H9 (cell line): ENCODE measurements at regions not wholly inside any gene's neighbourhood (a gene's known extent, or its start where the extent isn't known, plus 50 kb on each side); places are given as distances from the start of the nearest gene placed in this dataset.

Experiments used
- DNase-seq: peaks from one replicate; pipeline ENCODE4 v3.0.0-alpha.2; 2017
- H2AFZ ChIP-seq: one replicate; pipeline ENCODE4 v1.6.1; 2013; ENCODE audit warnings: mild to moderate bottlenecking, low read length, control low read depth, moderate library complexity
- H2AK5ac ChIP-seq: 2 replicates; pipeline ENCODE4 v1.6.1; 2013; ENCODE audit warnings: low read length, control low read depth, mixed read lengths; ENCODE audit not compliant: insufficient read length
- H2BK120ac ChIP-seq: one replicate; pipeline ENCODE4 v1.6.1; 2013; ENCODE audit warnings: low read depth, mild to moderate bottlenecking, low read length, control low read depth, inconsistent platforms; ENCODE audit not compliant: poor library complexity, severe bottlenecking
- H2BK12ac ChIP-seq: 2 replicates; pipeline ENCODE4 v1.6.1; 2013; ENCODE audit warnings: low read length, control low read depth, mixed read lengths, low read depth; ENCODE audit not compliant: insufficient read length
- H2BK15ac ChIP-seq: 2 replicates; pipeline ENCODE4 v1.6.1; 2013; ENCODE audit warnings: low read depth, low read length, control low read depth
- H2BK20ac ChIP-seq: one replicate; pipeline ENCODE4 v1.6.1; 2013; ENCODE audit warnings: low read depth, mild to moderate bottlenecking, low read length, control low read depth, inconsistent platforms; ENCODE audit not compliant: poor library complexity, severe bottlenecking
- H2BK5ac ChIP-seq: 2 replicates; pipeline ENCODE4 v1.6.1; 2013; ENCODE audit warnings: low read length, control low read depth, mixed read lengths; ENCODE audit not compliant: insufficient read length
- H3K14ac ChIP-seq: 2 replicates; pipeline ENCODE4 v1.6.1; 2013; ENCODE audit warnings: low read length, control low read depth; ENCODE audit not compliant: insufficient read depth
- H3K18ac ChIP-seq: 2 replicates; pipeline ENCODE4 v1.6.1; 2013; ENCODE audit warnings: low read depth, mild to moderate bottlenecking, mixed read lengths, low read length, control low read depth; ENCODE audit not compliant: insufficient read length
- H3K23ac ChIP-seq: 2 replicates; pipeline ENCODE4 v1.6.1; 2013; ENCODE audit warnings: low read length, control low read depth, mixed read lengths, low read depth; ENCODE audit not compliant: insufficient read length
- H3K23me2 ChIP-seq: 2 replicates; pipeline ENCODE4 v1.6.1; 2013; ENCODE audit warnings: low read depth, mild to moderate bottlenecking, mixed read lengths, low read length, control low read depth; ENCODE audit not compliant: insufficient read length, poor library complexity, severe bottlenecking
- H3K27ac ChIP-seq: 2 replicates; pipeline ENCODE4 v1.5.1; 2013; ENCODE audit warnings: low read length, control low read depth, mixed read lengths, low read depth; ENCODE audit not compliant: insufficient read length
- H3K27me3 ChIP-seq: 2 replicates; pipeline ENCODE4 v1.6.1; 2013; ENCODE audit warnings: low read length, control low read depth, inconsistent platforms; ENCODE audit not compliant: insufficient read depth
- H3K4ac ChIP-seq: 2 replicates; pipeline ENCODE4 v1.6.1; 2013; ENCODE audit warnings: low read depth, mild to moderate bottlenecking, control low read depth, inconsistent platforms, low read length, moderate library complexity
- H3K4me1 ChIP-seq: 2 replicates; pipeline ENCODE4 v1.6.1; 2013; ENCODE audit warnings: low read length, control low read depth, inconsistent platforms; ENCODE audit not compliant: insufficient read depth
- H3K4me2 ChIP-seq: 2 replicates; pipeline ENCODE4 v1.6.1; 2013; ENCODE audit warnings: low read length, control low read depth, mixed read lengths; ENCODE audit not compliant: insufficient read length, insufficient read depth
- H3K56ac ChIP-seq: 2 replicates; pipeline ENCODE4 v1.6.1; 2013; ENCODE audit warnings: low read depth, mild to moderate bottlenecking, mixed read lengths, low read length, control low read depth; ENCODE audit not compliant: insufficient read length
- H3K79me1 ChIP-seq: 2 replicates; pipeline ENCODE4 v1.6.1; 2013; ENCODE audit warnings: low read depth, mild to moderate bottlenecking, moderate library complexity, low read length, control low read depth, inconsistent platforms; ENCODE audit not compliant: insufficient read depth, poor library complexity, severe bottlenecking
- H3K79me2 ChIP-seq: 2 replicates; pipeline ENCODE4 v1.6.1; 2013; ENCODE audit warnings: low read length, control low read depth, inconsistent platforms; ENCODE audit not compliant: insufficient read depth
- H3K9ac ChIP-seq: 2 replicates; pipeline ENCODE4 v1.6.1; 2013; ENCODE audit warnings: low read length, control low read depth, mixed read lengths; ENCODE audit not compliant: insufficient read length; ENCODE audit errors: extremely low read depth
- H3K9me3 ChIP-seq: one replicate; pipeline ENCODE4 v1.6.1; 2013; ENCODE audit warnings: low read depth, low read length, inconsistent platforms; ENCODE audit not compliant: control insufficient read depth
- H3T11ph ChIP-seq: one replicate; pipeline ENCODE4 v1.6.1; 2013; ENCODE audit warnings: mild to moderate bottlenecking, low read length, control low read depth, inconsistent platforms
- H4K20me1 ChIP-seq: one replicate; pipeline ENCODE4 v1.6.1; 2013; ENCODE audit not compliant: control insufficient read depth, insufficient read length, insufficient read depth
- H4K5ac ChIP-seq: 2 replicates; pipeline ENCODE4 v1.6.1; 2013; ENCODE audit warnings: low read depth, mild to moderate bottlenecking, mixed read lengths, low read length, control low read depth; ENCODE audit not compliant: insufficient read length
- H4K8ac ChIP-seq: replicated peaks from 2 replicates; pipeline ENCODE4 v1.6.1; 2013; ENCODE audit warnings: low read length, control low read depth, mixed read lengths, low read depth; ENCODE audit not compliant: insufficient read length
- H4K91ac ChIP-seq: 2 replicates; pipeline ENCODE4 v1.6.1; 2013; ENCODE audit warnings: low read depth, mild to moderate bottlenecking, moderate library complexity, mixed read lengths, low read length, control low read depth; ENCODE audit not compliant: insufficient read length
- H3K27ac Mint-ChIP-seq, 3 experiments: 2 replicates in 2 of 3; 3 replicates in 1 of 3; pipeline ENCODE4 v1.8.0; 2020 to 2021; ENCODE audit warnings: mixed read lengths in 3 of 3, mild to moderate bottlenecking in 1 of 3, moderate library complexity in 1 of 3
- H3K27me3 Mint-ChIP-seq: 2 replicates; pipeline ENCODE4 v1.8.0; 2021; ENCODE audit warnings: low read depth, mild to moderate bottlenecking, moderate library complexity, mixed read lengths
- H3K36me3 Mint-ChIP-seq, 3 experiments: 2 replicates in 2 of 3; 3 replicates in 1 of 3; pipeline ENCODE4 v1.8.0; 2020 to 2021; ENCODE audit warnings: low read depth in 3 of 3, mixed read lengths in 3 of 3; ENCODE audit not compliant: insufficient read depth in 1 of 3
- H3K4me1 Mint-ChIP-seq, 2 experiments: 2 replicates each; pipeline ENCODE4 v1.8.0; 2020; ENCODE audit warnings: mixed read lengths in 2 of 2
- H3K4me3 Mint-ChIP-seq, 2 experiments: 2 replicates in 1 of 2; 3 replicates in 1 of 2; pipeline ENCODE4 v1.8.0; 2020 to 2021; ENCODE audit warnings: mild to moderate bottlenecking in 2 of 2, mixed read lengths in 2 of 2, moderate library complexity in 1 of 2
- H3K9me3 Mint-ChIP-seq, 2 experiments: 2 replicates in 1 of 2; 3 replicates in 1 of 2; pipeline ENCODE4 v1.8.0; 2020; ENCODE audit warnings: mild to moderate bottlenecking in 2 of 2, mixed read lengths in 2 of 2, moderate library complexity in 1 of 2
- CTCF ChIP-seq: fragments of 200-600 bp; sonication (generic); conservative IDR thresholded peaks from 3 replicates; pipeline ENCODE4 v1.8.0; 2021; ENCODE audit warnings: antibody characterized with exemption, mild to moderate bottlenecking
- WGBS: extraction: QIAGEN DNeasy Blood & Tissue Kit; methylation state at CpG from one replicate; pipeline ENCODE4 v1.1.7; 2013; ENCODE audit warnings: missing lambda C conversion rate, low lambda C conversion rate, mixed read lengths; ENCODE audit not compliant: insufficient read length; ENCODE audit errors: extremely low coverage; 5-methylcytosine and 5-hydroxymethylcytosine counted together

GRCh38 chr4:176845636-176846035 is 52.9 kb upstream of the VEGFC start:
- Histone ChIP-seq H3T11ph (no peak overlapping the region), H3K18ac (no peak overlapping the region), H3K27me3 (no peaks in the 10 kb centered on the region), H3K9ac (no peak overlapping the region), H2BK20ac (no peak overlapping the region), H3K27ac (no peak overlapping the region), H3K23me2 (no peaks in the 10 kb centered on the region), H3K79me2 (no peaks in the 10 kb centered on the region), H3K14ac (no peak overlapping the region), H4K91ac (no peak overlapping the region), H4K5ac (no peak overlapping the region), H2AFZ (no peak overlapping the region), H3K4me1 (no peaks in the 10 kb centered on the region), H2AK5ac (no peak overlapping the region), H3K79me1 (no peaks in the 10 kb centered on the region), H3K4ac (no peak overlapping the region), H2BK5ac (no peak overlapping the region), H2BK120ac (no peak overlapping the region), H3K56ac (no peak overlapping the region), H3K9me3 (no peaks in the 10 kb centered on the region), H2BK15ac (no peak overlapping the region), H3K4me2 (no peak overlapping the region), H2BK12ac (no peak overlapping the region), H4K20me1 (no peaks in the 10 kb centered on the region), H3K23ac (no peak overlapping the region), H4K8ac (no peak overlapping the region)
- no peak for TF ChIP-seq CTCF
- Mint-ChIP-seq H3K9me3 (no peaks in the 10 kb centered on the region; a peak in 1 of 5 replicates), H3K27ac (no peak overlapping the region), H3K4me1 (no peaks in the 10 kb centered on the region), H3K27me3 (no peaks in the 10 kb centered on the region), H3K4me3 (no peak overlapping the region), H3K36me3 (no peaks in the 10 kb centered on the region; a peak in 1 of 7 replicates)
- no CpG with 5 or more reads among the region's 2 CpGs for WGBS
- DNase-seq: no peak
